ENCODE measurements at regions not wholly inside any gene's neighbourhood (a gene's known extent, or its start where the extent isn't known, plus 50 kb on each side); places are given as distances from the start of the nearest gene placed in this dataset.

DNA sequence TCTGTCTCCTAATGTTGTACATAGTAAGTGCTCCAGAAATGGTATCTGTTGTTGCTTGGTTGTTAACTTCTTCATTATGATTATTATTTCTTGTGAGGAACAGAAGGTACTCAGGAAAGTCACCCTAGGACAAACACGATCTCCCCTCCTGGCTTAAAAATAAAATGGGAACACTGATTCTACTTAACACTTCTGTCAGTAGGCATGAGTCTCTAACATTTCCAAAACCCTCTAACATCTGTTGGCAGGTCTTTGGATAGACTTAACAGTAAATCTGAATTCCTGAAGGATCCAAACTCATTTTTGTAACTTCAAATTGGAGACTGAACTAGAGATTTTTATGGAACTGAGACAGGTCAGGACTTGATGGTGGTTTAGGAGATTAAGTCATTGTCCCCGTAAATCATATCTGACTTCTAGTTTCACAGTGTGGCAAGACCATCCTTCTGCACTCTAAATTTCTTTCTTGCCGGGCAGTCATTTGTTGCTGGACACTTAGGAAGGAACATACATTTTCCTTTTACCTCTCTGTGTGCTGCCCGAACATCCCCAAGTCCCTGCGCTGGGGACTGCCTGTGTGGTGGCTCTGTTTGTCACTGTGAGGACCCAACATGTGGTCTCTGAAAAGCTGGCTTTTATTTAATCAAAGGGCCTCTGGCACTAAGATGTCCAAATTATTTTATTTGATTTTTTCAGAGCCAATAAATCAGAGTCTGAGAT, 149.9 kb downstream of the NPIPB5 start:
- intact Hi-C loops (cut with micrococcal nuclease), result no loop called here
- H4K8ac ChIP-seq (ENCODE audit: low read depth in 2 of 2, low read length in 2 of 2), result no peak overlapping the region

More for the DNA sequence above, 149.9 kb downstream of the NPIPB5 start:
- H3K27me3 ChIP-seq (ENCODE audit: control insufficient read depth, insufficient read depth, low read length), result peaks cover 28% of the 10 kb centered on the region
- H4K91ac ChIP-seq (ENCODE audit: insufficient read depth, low read depth, low read length), result no peak overlapping the region
- BruUV-seq (replicated peaks), result no TSS peak
- TF ChIP-seq, protein P1, sequence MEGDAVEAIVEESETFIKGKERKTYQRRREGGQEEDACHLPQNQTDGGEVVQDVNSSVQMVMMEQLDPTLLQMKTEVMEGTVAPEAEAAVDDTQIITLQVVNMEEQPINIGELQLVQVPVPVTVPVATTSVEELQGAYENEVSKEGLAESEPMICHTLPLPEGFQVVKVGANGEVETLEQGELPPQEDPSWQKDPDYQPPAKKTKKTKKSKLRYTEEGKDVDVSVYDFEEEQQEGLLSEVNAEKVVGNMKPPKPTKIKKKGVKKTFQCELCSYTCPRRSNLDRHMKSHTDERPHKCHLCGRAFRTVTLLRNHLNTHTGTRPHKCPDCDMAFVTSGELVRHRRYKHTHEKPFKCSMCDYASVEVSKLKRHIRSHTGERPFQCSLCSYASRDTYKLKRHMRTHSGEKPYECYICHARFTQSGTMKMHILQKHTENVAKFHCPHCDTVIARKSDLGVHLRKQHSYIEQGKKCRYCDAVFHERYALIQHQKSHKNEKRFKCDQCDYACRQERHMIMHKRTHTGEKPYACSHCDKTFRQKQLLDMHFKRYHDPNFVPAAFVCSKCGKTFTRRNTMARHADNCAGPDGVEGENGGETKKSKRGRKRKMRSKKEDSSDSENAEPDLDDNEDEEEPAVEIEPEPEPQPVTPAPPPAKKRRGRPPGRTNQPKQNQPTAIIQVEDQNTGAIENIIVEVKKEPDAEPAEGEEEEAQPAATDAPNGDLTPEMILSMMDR (conservative IDR thresholded peaks at IDR 0.05; ENCODE audit: low read depth, low read length), result no peak
- TF ChIP-seq FOS (IDR thresholded peaks at IDR 0.05; ENCODE audit: low read depth, low read length) (no peak), MXI1 (IDR thresholded peaks at IDR 0.05; ENCODE audit: borderline replicate concordance, low read depth, low read length) (no peak), SMC3 (IDR thresholded peaks at IDR 0.05; ENCODE audit: low read depth, low read length) (no peak), CHD1 (IDR thresholded peaks at IDR 0.05; ENCODE audit: low read depth, low read length) (no peak), BHLHE40 (IDR thresholded peaks at IDR 0.05; ENCODE audit: low read depth, low read length) (no peak), RFX5 (IDR thresholded peaks at IDR 0.05; ENCODE audit: low read depth, low read length) (no peak), MAZ (IDR thresholded peaks at IDR 0.05; ENCODE audit: borderline replicate concordance, low read depth, low read length) (no peak), POLR2A (IDR thresholded peaks at IDR 0.05; ENCODE audit: low read depth, low read length) (no peak), RAD21 (IDR thresholded peaks at IDR 0.05; ENCODE audit: low read length) (no peak), MAFK (IDR thresholded peaks at IDR 0.05; ENCODE audit: low read depth, low read length) (no peak), RCOR1 (IDR thresholded peaks at IDR 0.05; ENCODE audit: insufficient replicate concordance, low read length) (no peak), CEBPB (IDR thresholded peaks at IDR 0.05; ENCODE audit: low read depth, low read length) (no peak), NFE2L2 (IDR thresholded peaks at IDR 0.05; ENCODE audit: low read depth, low read length) (no peak)
- TF ChIP-seq, protein P2, sequence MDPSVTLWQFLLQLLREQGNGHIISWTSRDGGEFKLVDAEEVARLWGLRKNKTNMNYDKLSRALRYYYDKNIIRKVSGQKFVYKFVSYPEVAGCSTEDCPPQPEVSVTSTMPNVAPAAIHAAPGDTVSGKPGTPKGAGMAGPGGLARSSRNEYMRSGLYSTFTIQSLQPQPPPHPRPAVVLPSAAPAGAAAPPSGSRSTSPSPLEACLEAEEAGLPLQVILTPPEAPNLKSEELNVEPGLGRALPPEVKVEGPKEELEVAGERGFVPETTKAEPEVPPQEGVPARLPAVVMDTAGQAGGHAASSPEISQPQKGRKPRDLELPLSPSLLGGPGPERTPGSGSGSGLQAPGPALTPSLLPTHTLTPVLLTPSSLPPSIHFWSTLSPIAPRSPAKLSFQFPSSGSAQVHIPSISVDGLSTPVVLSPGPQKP (IDR thresholded peaks at IDR 0.05; ENCODE audit: borderline replicate concordance, low read depth, low read length), result no peak
- TF ChIP-seq, protein P3, sequence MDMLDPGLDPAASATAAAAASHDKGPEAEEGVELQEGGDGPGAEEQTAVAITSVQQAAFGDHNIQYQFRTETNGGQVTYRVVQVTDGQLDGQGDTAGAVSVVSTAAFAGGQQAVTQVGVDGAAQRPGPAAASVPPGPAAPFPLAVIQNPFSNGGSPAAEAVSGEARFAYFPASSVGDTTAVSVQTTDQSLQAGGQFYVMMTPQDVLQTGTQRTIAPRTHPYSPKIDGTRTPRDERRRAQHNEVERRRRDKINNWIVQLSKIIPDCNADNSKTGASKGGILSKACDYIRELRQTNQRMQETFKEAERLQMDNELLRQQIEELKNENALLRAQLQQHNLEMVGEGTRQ (IDR thresholded peaks at IDR 0.05; ENCODE audit: low read depth, low read length), result no peak
- no peak overlapping the region for H3K4me3 ChIP-seq (ENCODE audit: insufficient read depth, low read depth, low read length)
- no peak overlapping the region for H3K4ac ChIP-seq (ENCODE audit: low read depth, low read length)
- no peak overlapping the region for H2BK15ac ChIP-seq (ENCODE audit: low read depth, low read length)
- H2BK20ac ChIP-seq (ENCODE audit: low read depth, low read length), result no peak overlapping the region
- no peak overlapping the region for H2AK5ac ChIP-seq (ENCODE audit: low read depth, low read length)
- no peak overlapping the region for H3K4me2 ChIP-seq (ENCODE audit: low read depth, low read length)
- WGBS, 2 experiments (ENCODE audit: extremely low coverage in 2 of 2, insufficient read length in 1 of 2), result 81% methylated on average over 3 of the region's 5 CpGs; no CpG with 5 or more reads in 1 of the 2 experiments
- DNase-seq, result no peak
- H3K4me1 ChIP-seq (ENCODE audit: control insufficient read depth, insufficient read depth, low read length), result no peaks in the 10 kb centered on the region
- H2AK9ac ChIP-seq (replicated peaks; ENCODE audit: low read depth, low read length, poor library complexity), result no peak overlapping the region
- no peak overlapping the region for H3K56ac ChIP-seq (ENCODE audit: extremely low read depth, insufficient read depth, low read length)
- no peak overlapping the region for H2BK5ac ChIP-seq (ENCODE audit: low read depth, low read length, poor library complexity, severe bottlenecking)
- H4K5ac ChIP-seq (ENCODE audit: low read depth, low read length), result no peak overlapping the region
- no peak overlapping the region for H3K14ac ChIP-seq (replicated peaks; ENCODE audit: low read depth, low read length)
- H3K36me3 ChIP-seq (ENCODE audit: control insufficient read depth, insufficient read depth, low read length), result no peaks in the 10 kb centered on the region
- no peak overlapping the region for H2BK120ac ChIP-seq (ENCODE audit: low read depth, low read length)
- no peak overlapping the region for H3K27ac ChIP-seq (ENCODE audit: insufficient read depth, low read length)
- ChIA-PET CTCF (no interaction called here), POLR2A (ENCODE audit: unreplicated experiment) (no interaction called here)
- no peak for ATAC-seq (ENCODE audit: low read depth)
- dilution Hi-C loops (cut with HindIII; ENCODE audit: low sequenced_read_pairs, unreplicated experiment), result no loop called here
- no peak overlapping the region for H3K18ac ChIP-seq (ENCODE audit: low read depth, low read length)
- no peaks in the 10 kb centered on the region for H3K9me1 ChIP-seq (ENCODE audit: insufficient read depth, low read length)
- in situ Hi-C loops (cut with MboI; ENCODE audit: low sequenced_read_pairs), result no loop called here
- no peak overlapping the region for H3K9ac ChIP-seq (ENCODE audit: low read depth, low read length)
- H3K9me3 ChIP-seq (ENCODE audit: control insufficient read depth, insufficient read depth, low read length), result peaks cover 4% of the 10 kb centered on the region; the same call in 1 of the 2 replicates
- H3K79me1 ChIP-seq (ENCODE audit: low read depth in 1 of 2, low read length in 2 of 2), result no peaks in the 10 kb centered on the region
- H4K20me1 ChIP-seq (ENCODE audit: insufficient read depth, low read length), result no peaks in the 10 kb centered on the region
- no peak overlapping the region for H3K23ac ChIP-seq (ENCODE audit: low read depth, low read length)
- H2AFZ ChIP-seq (replicated peaks; ENCODE audit: low read length, poor library complexity), result no peak overlapping the region
